H1 (cell line): ENCODE measurements at regions not wholly inside any gene's neighbourhood (a gene's known extent, or its start where the extent isn't known, plus 50 kb on each side); places are given as distances from the start of the nearest gene placed in this dataset.

Experiments used
- CTCF ChIA-PET: fragments of 300-600 bp; sonication (Branson Sonifier 250); formaldehyde crosslinking; loops from one replicate; lab custom pipeline; 2021; ENCODE audit not compliant: partially characterized antibody; lab: Charles Lee
- POLR2A ChIA-PET: fragments of 300-600 bp; sonication (Branson Sonifier 250); formaldehyde crosslinking; loops from one replicate; lab custom pipeline; 2021; ENCODE audit warnings: inconsistent platforms; ENCODE audit not compliant: partially characterized antibody; lab: Charles Lee
- DNase-seq, 2 experiments: peaks; one replicate each; pipeline versions ENCODE4 v3.0.0 to v3.0.0-alpha.2; 2010 to 2022; ENCODE audit warnings: low spot score in 2 of 2, low read depth in 1 of 2, mixed read lengths in 1 of 2
- FAIRE-seq: peaks from 2 replicates; lab custom pipeline; 2011; peaks lifted over from hg19 to GRCh38; lab: Jason Lieb, UNC
- H2AFZ ChIP-seq: 2 replicates; pipeline ENCODE4 v1.8.1; 2012; ENCODE audit warnings: low read length, inconsistent platforms
- H2AK5ac ChIP-seq: 2 replicates; pipeline ENCODE4 v1.6.1; 2013; ENCODE audit warnings: low read depth, low read length
- H2BK120ac ChIP-seq: replicated peaks from 2 replicates; pipeline ENCODE3; 2013; ENCODE audit warnings: low read depth, low read length, inconsistent platforms
- H2BK12ac ChIP-seq: 2 replicates; pipeline ENCODE4 v1.6.1; 2013; ENCODE audit warnings: low read depth, low read length
- H2BK15ac ChIP-seq: 2 replicates; pipeline ENCODE4 v1.6.1; 2013; ENCODE audit warnings: low read length
- H2BK20ac ChIP-seq: 2 replicates; pipeline ENCODE4 v1.6.1; 2013; ENCODE audit warnings: low read length
- H2BK5ac ChIP-seq: 2 replicates; pipeline ENCODE4 v1.6.1; 2013; ENCODE audit warnings: low read depth, low read length
- H3K14ac ChIP-seq: 2 replicates; pipeline ENCODE4 v1.6.1; 2013; ENCODE audit warnings: inconsistent platforms; ENCODE audit not compliant: insufficient read length
- H3K18ac ChIP-seq: 2 replicates; pipeline ENCODE4 v1.6.1; 2013; ENCODE audit warnings: low read length; ENCODE audit errors: extremely low read depth
- H3K23ac ChIP-seq: 2 replicates; pipeline ENCODE4 v1.6.1; 2013; ENCODE audit warnings: inconsistent platforms; ENCODE audit not compliant: insufficient read length
- H3K23me2 ChIP-seq: 2 replicates; pipeline ENCODE4 v1.6.1; 2013; ENCODE audit warnings: low read depth, low read length
- H3K27ac ChIP-seq: 2 replicates; pipeline ENCODE4 v1.6.1; 2011; ENCODE audit warnings: low read depth, low read length, inconsistent platforms
- H3K27me3 ChIP-seq, 4 experiments: replicated peaks in 1 of 4; 1 replicate in 1 of 4; 2 replicates in 3 of 4; pipeline versions ENCODE4 v1.6.1 to v1.8.1; 2011 to 2013; ENCODE audit warnings: low read length in 3 of 4, mild to moderate bottlenecking in 3 of 4, inconsistent platforms in 2 of 4, mixed read lengths in 2 of 4, moderate library complexity in 1 of 4; ENCODE audit not compliant: control insufficient read depth in 3 of 4, insufficient read depth in 3 of 4; ENCODE audit errors: extremely low read depth in 1 of 4
- H3K36me3 ChIP-seq, 4 experiments: 2 replicates each; pipeline versions ENCODE4 v1.6.1 to v1.8.1; 2011 to 2013; ENCODE audit warnings: mild to moderate bottlenecking in 4 of 4, low read length in 3 of 4, moderate library complexity in 2 of 4, control low read depth in 1 of 4, inconsistent platforms in 1 of 4; ENCODE audit not compliant: insufficient read depth in 4 of 4, control insufficient read depth in 2 of 4
- H3K4ac ChIP-seq: replicated peaks from 2 replicates; pipeline ENCODE3; 2013; ENCODE audit warnings: low read length, low read depth, mixed read lengths, inconsistent platforms; ENCODE audit not compliant: insufficient read length
- H3K4me1 ChIP-seq, 4 experiments: replicated peaks in 1 of 4; 1 replicate in 1 of 4; 2 replicates in 3 of 4; pipeline versions ENCODE4 v1.6.1 to v1.8.1; 2011 to 2013; ENCODE audit warnings: low read length in 3 of 4, inconsistent platforms in 2 of 4, mixed read lengths in 1 of 4; ENCODE audit not compliant: insufficient read depth in 4 of 4, control insufficient read depth in 3 of 4
- H3K4me2 ChIP-seq, 2 experiments: 2 replicates each; pipeline versions ENCODE4 v1.6.1 to v1.8.1; 2011 to 2013; ENCODE audit warnings: low read depth in 2 of 2, low read length in 2 of 2, control low read depth in 1 of 2, inconsistent platforms in 1 of 2, mild to moderate bottlenecking in 1 of 2; ENCODE audit not compliant: insufficient read depth in 1 of 2
- H3K4me3 ChIP-seq, 4 experiments: fragments of 200-600, 300-600 bp in 1 of 4; sonication (generic), shearing (Covaris generic), sonication (Bioruptor Twin) in 1 of 4; 2 replicates each; pipeline versions ENCODE4 v1.5.1 to v1.8.1; 2011 to 2016; ENCODE audit warnings: low read length in 4 of 4, low read depth in 3 of 4, control low read depth in 2 of 4, inconsistent platforms in 2 of 4, mild to moderate bottlenecking in 2 of 4, mixed read lengths in 1 of 4, moderate library complexity in 1 of 4; ENCODE audit not compliant: insufficient read depth in 2 of 4; ENCODE audit errors: extremely low read depth in 1 of 4
- H3K56ac ChIP-seq: replicated peaks from 2 replicates; pipeline ENCODE3; 2013; ENCODE audit warnings: low read depth, mild to moderate bottlenecking, mixed read lengths, low read length, inconsistent platforms; ENCODE audit not compliant: insufficient read length
- H3K79me1 ChIP-seq: 2 replicates; pipeline ENCODE4 v1.6.1; 2013; ENCODE audit warnings: low read depth, low read length, control low read depth
- H3K79me2 ChIP-seq, 2 experiments: 2 replicates each; pipeline versions ENCODE4 v1.6.1 to v1.8.1; 2012 to 2013; ENCODE audit warnings: low read length in 2 of 2, mild to moderate bottlenecking in 2 of 2, inconsistent platforms in 1 of 2; ENCODE audit not compliant: insufficient read depth in 2 of 2, control insufficient read depth in 1 of 2
- H3K9ac ChIP-seq, 4 experiments: replicated peaks in 1 of 4; 1 replicate in 1 of 4; 2 replicates in 3 of 4; pipeline versions ENCODE4 v1.6.1 to v1.8.1; 2011 to 2013; ENCODE audit warnings: low read depth in 3 of 4, low read length in 3 of 4, control low read depth in 2 of 4, mild to moderate bottlenecking in 2 of 4, moderate library complexity in 2 of 4, inconsistent platforms in 1 of 4; ENCODE audit errors: extremely low read depth in 1 of 4
- H3K9me3 ChIP-seq, 2 experiments: 2 replicates each; pipeline versions ENCODE4 v1.6.1 to v1.8.1; 2012 to 2013; ENCODE audit warnings: mild to moderate bottlenecking in 2 of 2, moderate library complexity in 2 of 2, control low read depth in 1 of 2, inconsistent platforms in 1 of 2, low read depth in 1 of 2, low read length in 1 of 2, mixed read lengths in 1 of 2; ENCODE audit not compliant: insufficient read depth in 2 of 2
- H4K20me1 ChIP-seq, 2 experiments: replicated peaks in 1 of 2; 2 replicates each; pipeline versions ENCODE3 to v1.8.1; 2011 to 2013; ENCODE audit warnings: inconsistent platforms in 2 of 2, low read length in 2 of 2, mild to moderate bottlenecking in 1 of 2; ENCODE audit not compliant: insufficient read depth in 2 of 2, control insufficient read depth in 1 of 2
- H4K5ac ChIP-seq: 2 replicates; pipeline ENCODE4 v1.6.1; 2013; ENCODE audit warnings: low read length, low read depth, mixed read lengths, inconsistent platforms; ENCODE audit not compliant: insufficient read length
- H4K8ac ChIP-seq: 2 replicates; pipeline ENCODE4 v1.8.0; 2013; ENCODE audit warnings: mild to moderate bottlenecking, moderate library complexity, low read length, inconsistent platforms; ENCODE audit not compliant: insufficient read depth; ENCODE audit errors: extremely low read depth
- H4K91ac ChIP-seq: replicated peaks from 2 replicates; pipeline ENCODE3; 2013; ENCODE audit warnings: low read length, mixed read lengths, inconsistent platforms; ENCODE audit not compliant: insufficient read length
- ATF3 ChIP-seq: IDR thresholded peaks from 2 replicates; pipeline ENCODE4 v1.6.1; 2011; ENCODE audit warnings: low read depth, mild to moderate bottlenecking, low read length; ENCODE audit not compliant: insufficient read depth
- BRCA1 ChIP-seq: IDR thresholded peaks from 2 replicates; pipeline ENCODE4 v1.6.1; 2012; ENCODE audit warnings: low read depth, low read length, improper control_type of control experiment
- EGR1 ChIP-seq: IDR thresholded peaks from 2 replicates; pipeline ENCODE4 v1.6.1; 2011; ENCODE audit warnings: low read depth, low read length, borderline replicate concordance
- FOSL1 ChIP-seq: IDR thresholded peaks from 2 replicates; pipeline ENCODE4 v1.6.1; 2011; ENCODE audit warnings: mild to moderate bottlenecking, low read depth, low read length, moderate library complexity; ENCODE audit not compliant: insufficient read depth
- HDAC2 ChIP-seq, 2 experiments: fragments of 300-600 bp in 1 of 2; sonication (generic) in 1 of 2; IDR thresholded peaks; 2 replicates each; pipeline ENCODE4 v1.6.1; 2011 to 2012; ENCODE audit warnings: low read depth in 2 of 2, low read length in 2 of 2, mild to moderate bottlenecking in 2 of 2, moderate library complexity in 2 of 2, borderline replicate concordance in 1 of 2, inconsistent platforms in 1 of 2
- HDAC6 ChIP-seq: IDR thresholded peaks from one replicate; pipeline ENCODE4 v1.7.1; 2012; ENCODE audit warnings: low read depth, mild to moderate bottlenecking, inconsistent platforms, low read length, moderate library complexity
- SP1 ChIP-seq: IDR thresholded peaks from 2 replicates; pipeline ENCODE4 v1.6.1; 2011; ENCODE audit warnings: low read depth, low read length
- YY1 ChIP-seq: IDR thresholded peaks from 2 replicates; pipeline ENCODE4 v1.6.1; 2011; ENCODE audit warnings: low read depth, mild to moderate bottlenecking, low read length
- WGBS, 2 experiments: shearing (Covaris generic) in 1 of 2; methylation state at CpG; one replicate each; pipeline versions ENCODE4 v1.1.6 to v1.1.7; 2013 to 2015; ENCODE audit warnings: low lambda C conversion rate in 2 of 2, mixed read lengths in 2 of 2, inconsistent platforms in 1 of 2, low coverage in 1 of 2, missing lambda C conversion rate in 1 of 2; ENCODE audit not compliant: insufficient replicate concordance in 2 of 2, insufficient coverage in 1 of 2, insufficient read length in 1 of 2; ENCODE audit errors: extremely low coverage in 1 of 2, missing lambda C conversion rate in 1 of 2; 5-methylcytosine and 5-hydroxymethylcytosine counted together

- H3K9me3 ChIP-seq, result no peaks in the 10 kb centered on the region; a peak in 1 of 4 replicates
- TF ChIP-seq HDAC2 (IDR thresholded peaks at IDR 0.05; ENCODE audit: borderline replicate concordance in 1 of 2, low read depth in 2 of 2, low read length in 2 of 2) (no peak), SP1 (no peak), YY1 (no peak), ATF3 (no peak), HDAC6 (no peak), FOSL1 (no peak), BRCA1 (no peak), EGR1 (no peak)
- H2BK120ac ChIP-seq, result no peak overlapping the region
- H3K4me1 ChIP-seq, result peaks cover 0 to 5% (median 0%) of the 10 kb centered on the region in 4 experiments; a peak in 1 of 7 replicates
- no peak overlapping the region for H2BK5ac ChIP-seq
- CTCF ChIA-PET, result interaction anchor here (1.4 to 1.8 kb wide), 3 partner anchors 15 to 118 kb away, joined by 3 to 5 read pairs (median 3); no protein-coding TSS in a partner anchor
- POLR2A ChIA-PET, result interaction anchor here (2.0 kb wide), 1 partner anchor 8 kb away, joined by 5 read pairs; no protein-coding TSS in a partner anchor
- H3K18ac ChIP-seq, result no peak overlapping the region
- H3K23me2 ChIP-seq, result peaks cover 7% of the 10 kb centered on the region; the same call in 1 of the 2 replicates
- H4K20me1 ChIP-seq, result peaks cover 14 to 18% of the 10 kb centered on the region in 2 experiments
- no peak overlapping the region for H3K56ac ChIP-seq
- no peak overlapping the region for H3K23ac ChIP-seq
- H3K14ac ChIP-seq, result no peak overlapping the region
- no peak overlapping the region for H3K4me2 ChIP-seq
- H2BK15ac ChIP-seq, result no peak overlapping the region
- no peak overlapping the region for H3K4ac ChIP-seq
- H4K91ac ChIP-seq, result no peak overlapping the region
- H4K5ac ChIP-seq, result no peak overlapping the region
- H4K8ac ChIP-seq, result no peak overlapping the region
- no peak overlapping the region for H2BK12ac ChIP-seq
- H2AK5ac ChIP-seq, result no peak overlapping the region
- H3K4me3 ChIP-seq, result no peak overlapping the region
- 98% methylated on average over 4 of the region's 4 CpGs; no CpG with 5 or more reads in 1 of the 2 experiments for WGBS, 2 experiments
- no peak overlapping the region for H2BK20ac ChIP-seq
- no peak for FAIRE-seq
- H3K79me2 ChIP-seq, result peaks cover 6 to 27% of the 10 kb centered on the region in 2 experiments; a peak in 3 of 4 replicates
- no peak overlapping the region for H2AFZ ChIP-seq
- no peak overlapping the region for H3K27ac ChIP-seq
- peaks cover 9 to 41% (median 30%) of the 10 kb centered on the region in 4 experiments; a peak in 7 of 8 replicates for H3K36me3 ChIP-seq
- H3K79me1 ChIP-seq, result peaks cover 14% of the 10 kb centered on the region
- no peaks in the 10 kb centered on the region for H3K27me3 ChIP-seq
- no peak overlapping the region for H3K9ac ChIP-seq
- DNase-seq, result no peak
Measured at GRCh38 chr12:124464830-124465229, 102.6 kb downstream of the NCOR2 start.
